HCT116 (cell line): ENCODE measurements at regions not wholly inside any gene's neighbourhood (a gene's known extent, or its start where the extent isn't known, plus 50 kb on each side); places are given as distances from the start of the nearest gene placed in this dataset.

Experiments used
- ATAC-seq: fragments of 200-7000 bp; cut with Tn5 transposase; 2 replicates; pipeline ENCODE4 v1.9.1; 2020; ENCODE audit warnings: mild to moderate bottlenecking, moderate library complexity
- BruUV-seq: library from RNA; stranded (reverse); fragments of 400-500 nt; replicated peaks from 2 replicates; lab custom pipeline; 2021; lab: Mats Ljungman, UMichigan
- CTCF ChIA-PET: fragments of 300-600 bp; sonication (Branson Sonifier 250); formaldehyde crosslinking; loops from one replicate; lab custom pipeline; 2021; ENCODE audit warnings: antibody characterized with exemption; lab: Charles Lee
- POLR2A ChIA-PET: fragments of 300-600, 350-600 bp; sonication (Branson Sonifier 250); formaldehyde crosslinking; loops from one replicate; lab custom pipeline; 2021; ENCODE audit warnings: antibody characterized with exemption; lab: Charles Lee
- RAD21 ChIA-PET, 2 experiments: fragments of 300-600 bp; sonication (Branson Sonifier 250); formaldehyde crosslinking; loops; one replicate each; lab custom pipeline; 2023; ENCODE audit warnings: low total read pairs in 2 of 2; ENCODE audit not compliant: uncharacterized antibody in 2 of 2, unreplicated experiment in 2 of 2, low non-redundant PET in 1 of 2; lab: Charles Lee
- DNase-seq: peaks from one replicate; pipeline ENCODE4 v3.0.0-alpha.2; 2010; ENCODE audit warnings: low read depth, low spot score
- H2AFZ ChIP-seq: fragments of 200-600 bp; shearing (Covaris generic), sonication (generic); 2 replicates; pipeline ENCODE4 v1.6.1; 2017; ENCODE audit warnings: low read depth, mixed run types, mixed read lengths, antibody characterized with exemption, low read length; ENCODE audit not compliant: poor library complexity, severe bottlenecking
- H3K27ac ChIP-seq: 2 replicates; pipeline ENCODE4 v1.5.1; 2012; ENCODE audit warnings: low read depth, low read length
- H3K27me3 ChIP-seq: fragments of 200-600 bp; sonication (generic); 2 replicates; pipeline ENCODE4 v1.6.1; 2016; ENCODE audit warnings: mixed run types, low read length, mixed read lengths; ENCODE audit not compliant: insufficient read depth
- H3K36me3 ChIP-seq, 2 experiments: fragments of 200-500 bp in 1 of 2; fragments of 200-600 bp in 1 of 2; sonication (Bioruptor generic) in 1 of 2; sonication (generic) in 1 of 2; 2 replicates each; pipeline versions ENCODE4 v1.5.1 to v1.6.1; 2014 to 2016; ENCODE audit warnings: low read length in 2 of 2, inconsistent platforms in 1 of 2, mixed read lengths in 1 of 2, mixed run types in 1 of 2; ENCODE audit not compliant: insufficient read depth in 2 of 2, control insufficient read depth in 1 of 2
- H3K4me1 ChIP-seq, 2 experiments: fragments of 200-600 bp in 1 of 2; sonication (generic) in 1 of 2; 2 replicates each; pipeline versions ENCODE4 v1.5.1 to v1.6.1; 2012 to 2017; ENCODE audit warnings: low read length in 2 of 2, inconsistent platforms in 1 of 2, mild to moderate bottlenecking in 1 of 2, mixed read lengths in 1 of 2, mixed run types in 1 of 2, moderate library complexity in 1 of 2; ENCODE audit not compliant: insufficient read depth in 2 of 2, control insufficient read depth in 1 of 2
- H3K4me2 ChIP-seq: fragments of 200-600 bp; sonication (generic); 2 replicates; pipeline ENCODE4 v1.6.1; 2017; ENCODE audit warnings: mixed run types, low read length, mixed read lengths
- H3K4me3 ChIP-seq, 2 experiments: fragments of 200-600 bp in 1 of 2; sonication (generic) in 1 of 2; replicated peaks in 1 of 2; 2 replicates each; pipeline ENCODE4 v1.5.1; 2011 to 2016; ENCODE audit warnings: low read length in 2 of 2, control low read depth in 1 of 2, low read depth in 1 of 2, mild to moderate bottlenecking in 1 of 2, mixed read lengths in 1 of 2, mixed run types in 1 of 2
- H3K79me2 ChIP-seq: fragments of 200-600 bp; sonication (generic); 2 replicates; pipeline ENCODE4 v1.6.1; 2017; ENCODE audit warnings: mild to moderate bottlenecking, mixed run types, low read length, moderate library complexity, mixed read lengths; ENCODE audit not compliant: insufficient read depth
- H3K9ac ChIP-seq: fragments of 200-600 bp; sonication (generic); 2 replicates; pipeline ENCODE4 v1.6.1; 2016; ENCODE audit warnings: low read length, mixed read lengths
- H3K9me2 ChIP-seq: fragments of 200-600 bp; sonication (generic), shearing (Covaris generic); 2 replicates; pipeline ENCODE4 v1.6.1; 2017; ENCODE audit warnings: mixed run types, mild to moderate bottlenecking, moderate library complexity; ENCODE audit not compliant: insufficient read depth
- H3K9me3 ChIP-seq, 2 experiments: fragments of 200-500 bp in 1 of 2; fragments of 200-600 bp in 1 of 2; sonication (Bioruptor generic) in 1 of 2; sonication (generic) in 1 of 2; 2 replicates each; pipeline ENCODE4 v1.6.1; 2014 to 2017; ENCODE audit warnings: low read length in 2 of 2, mixed read lengths in 2 of 2, inconsistent platforms in 1 of 2, low read depth in 1 of 2, mild to moderate bottlenecking in 1 of 2, mixed run types in 1 of 2, moderate library complexity in 1 of 2; ENCODE audit not compliant: control insufficient read depth in 1 of 2, insufficient read depth in 1 of 2
- H4K20me1 ChIP-seq: fragments of 200-600 bp; sonication (generic), shearing (Covaris generic); 2 replicates; pipeline ENCODE4 v1.6.1; 2017; ENCODE audit warnings: mixed run types, mild to moderate bottlenecking, moderate library complexity; ENCODE audit not compliant: insufficient read depth
- CEBPB ChIP-seq: IDR thresholded peaks from 2 replicates; pipeline ENCODE4 v1.6.1; 2012; ENCODE audit warnings: low read depth
- ELF1 ChIP-seq: IDR thresholded peaks from 2 replicates; pipeline ENCODE4 v1.6.1; 2012; ENCODE audit warnings: low read depth, borderline replicate concordance
- FOSL1 ChIP-seq: IDR thresholded peaks from 2 replicates; pipeline ENCODE4 v1.6.1; 2012; ENCODE audit warnings: low read depth
- JUND ChIP-seq: IDR thresholded peaks from 2 replicates; pipeline ENCODE4 v1.6.1; 2012
- POLR2A ChIP-seq: IDR thresholded peaks from 2 replicates; pipeline ENCODE4 v1.7.0; 2011; ENCODE audit warnings: borderline replicate concordance; ENCODE audit not compliant: insufficient read depth, insufficient read length; ENCODE audit errors: extremely low read depth
- RAD21 ChIP-seq: IDR thresholded peaks from 2 replicates; pipeline ENCODE4 v1.6.1; 2012; ENCODE audit warnings: low read depth, mild to moderate bottlenecking
- SP1 ChIP-seq: IDR thresholded peaks from 2 replicates; pipeline ENCODE4 v1.6.1; 2012; ENCODE audit warnings: low read depth
- YY1 ChIP-seq: IDR thresholded peaks from 2 replicates; pipeline ENCODE4 v1.6.1; 2011; ENCODE audit warnings: low read length, low read depth, moderate library complexity, mild to moderate bottlenecking; ENCODE audit not compliant: insufficient replicate concordance; ENCODE audit errors: extremely low read depth
- ZFX ChIP-seq: fragments of 450-650 bp; IDR thresholded peaks from 2 replicates; pipeline ENCODE4 v1.6.1; 2017
- ZNF274 ChIP-seq: fragments of 200-500 bp; sonication (Bioruptor generic); IDR thresholded peaks from 2 replicates; pipeline ENCODE4 v1.6.1; 2014; ENCODE audit warnings: mild to moderate bottlenecking, low read depth, low read length, inconsistent platforms
- intact Hi-C: fragments of 100-400 bp; cut with micrococcal nuclease; formaldehyde crosslinking; loops from 2 replicates; pipeline ENCODE4 v1.10.0; 2022
- TF ChIP-seq, protein P1 (sequence below), 3 experiments: fragments of 200-600 bp in 1 of 3; sonication (generic) in 1 of 3; IDR thresholded peaks in 2 of 3; conservative IDR thresholded peaks in 1 of 3; 2 replicates each; pipeline ENCODE4 v1.5.1; 2012 to 2017; ENCODE audit warnings: low read depth in 2 of 3, low read length in 2 of 3, antibody characterized with exemption in 1 of 3, borderline replicate concordance in 1 of 3, control low read depth in 1 of 3, mild to moderate bottlenecking in 1 of 3, mixed read lengths in 1 of 3, mixed run types in 1 of 3, moderate library complexity in 1 of 3; ENCODE audit not compliant: insufficient read depth in 1 of 3
- TF ChIP-seq, protein P2 (sequence below): IDR thresholded peaks from 2 replicates; pipeline ENCODE4 v1.6.1; 2011; ENCODE audit warnings: mild to moderate bottlenecking, low read length, moderate library complexity; ENCODE audit not compliant: insufficient replicate concordance; ENCODE audit errors: extremely low read depth
- TF ChIP-seq, protein P3 (sequence below): IDR thresholded peaks from 2 replicates; pipeline ENCODE4 v1.6.1; 2012
- TF ChIP-seq, protein P4 (sequence below): IDR thresholded peaks from 2 replicates; pipeline ENCODE4 v1.6.1; 2012; ENCODE audit warnings: low read depth
- TF ChIP-seq, protein P5 (sequence below): IDR thresholded peaks from 2 replicates; pipeline ENCODE4 v1.6.1; 2012

DNA sequence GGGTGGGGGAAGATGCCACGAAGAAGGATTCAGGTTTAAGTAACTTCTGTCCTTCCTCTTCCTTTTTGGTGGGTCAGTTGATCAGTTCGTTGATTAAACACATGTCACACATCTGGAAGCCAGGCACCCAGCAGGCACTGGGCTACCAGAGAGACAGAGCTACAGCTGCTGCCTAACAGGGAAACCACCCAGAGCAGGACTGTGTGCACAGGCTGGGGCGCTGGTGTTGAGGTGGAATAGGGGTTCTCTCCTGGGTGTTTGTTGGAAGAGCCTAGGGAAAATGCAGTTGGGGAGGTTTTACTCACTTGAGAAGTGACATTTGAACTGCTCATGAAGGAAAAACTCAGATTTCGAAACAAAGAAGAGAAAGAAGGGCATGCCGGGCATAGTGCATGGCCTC, 152.4 kb downstream of the IRX5 start (continued):
- TF ChIP-seq, protein P1, sequence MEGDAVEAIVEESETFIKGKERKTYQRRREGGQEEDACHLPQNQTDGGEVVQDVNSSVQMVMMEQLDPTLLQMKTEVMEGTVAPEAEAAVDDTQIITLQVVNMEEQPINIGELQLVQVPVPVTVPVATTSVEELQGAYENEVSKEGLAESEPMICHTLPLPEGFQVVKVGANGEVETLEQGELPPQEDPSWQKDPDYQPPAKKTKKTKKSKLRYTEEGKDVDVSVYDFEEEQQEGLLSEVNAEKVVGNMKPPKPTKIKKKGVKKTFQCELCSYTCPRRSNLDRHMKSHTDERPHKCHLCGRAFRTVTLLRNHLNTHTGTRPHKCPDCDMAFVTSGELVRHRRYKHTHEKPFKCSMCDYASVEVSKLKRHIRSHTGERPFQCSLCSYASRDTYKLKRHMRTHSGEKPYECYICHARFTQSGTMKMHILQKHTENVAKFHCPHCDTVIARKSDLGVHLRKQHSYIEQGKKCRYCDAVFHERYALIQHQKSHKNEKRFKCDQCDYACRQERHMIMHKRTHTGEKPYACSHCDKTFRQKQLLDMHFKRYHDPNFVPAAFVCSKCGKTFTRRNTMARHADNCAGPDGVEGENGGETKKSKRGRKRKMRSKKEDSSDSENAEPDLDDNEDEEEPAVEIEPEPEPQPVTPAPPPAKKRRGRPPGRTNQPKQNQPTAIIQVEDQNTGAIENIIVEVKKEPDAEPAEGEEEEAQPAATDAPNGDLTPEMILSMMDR (IDR thresholded peaks at IDR 0.05 in 2 of 3, conservative IDR thresholded peaks at IDR 0.05 in 1 of 3; ENCODE audit: borderline replicate concordance in 1 of 3, insufficient read depth in 1 of 3, low read depth in 2 of 3, low read length in 2 of 3), result no peak
- TF ChIP-seq, protein P2, sequence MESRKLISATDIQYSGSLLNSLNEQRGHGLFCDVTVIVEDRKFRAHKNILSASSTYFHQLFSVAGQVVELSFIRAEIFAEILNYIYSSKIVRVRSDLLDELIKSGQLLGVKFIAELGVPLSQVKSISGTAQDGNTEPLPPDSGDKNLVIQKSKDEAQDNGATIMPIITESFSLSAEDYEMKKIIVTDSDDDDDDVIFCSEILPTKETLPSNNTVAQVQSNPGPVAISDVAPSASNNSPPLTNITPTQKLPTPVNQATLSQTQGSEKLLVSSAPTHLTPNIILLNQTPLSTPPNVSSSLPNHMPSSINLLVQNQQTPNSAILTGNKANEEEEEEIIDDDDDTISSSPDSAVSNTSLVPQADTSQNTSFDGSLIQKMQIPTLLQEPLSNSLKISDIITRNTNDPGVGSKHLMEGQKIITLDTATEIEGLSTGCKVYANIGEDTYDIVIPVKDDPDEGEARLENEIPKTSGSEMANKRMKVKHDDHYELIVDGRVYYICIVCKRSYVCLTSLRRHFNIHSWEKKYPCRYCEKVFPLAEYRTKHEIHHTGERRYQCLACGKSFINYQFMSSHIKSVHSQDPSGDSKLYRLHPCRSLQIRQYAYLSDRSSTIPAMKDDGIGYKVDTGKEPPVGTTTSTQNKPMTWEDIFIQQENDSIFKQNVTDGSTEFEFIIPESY, result no peak

DNA sequence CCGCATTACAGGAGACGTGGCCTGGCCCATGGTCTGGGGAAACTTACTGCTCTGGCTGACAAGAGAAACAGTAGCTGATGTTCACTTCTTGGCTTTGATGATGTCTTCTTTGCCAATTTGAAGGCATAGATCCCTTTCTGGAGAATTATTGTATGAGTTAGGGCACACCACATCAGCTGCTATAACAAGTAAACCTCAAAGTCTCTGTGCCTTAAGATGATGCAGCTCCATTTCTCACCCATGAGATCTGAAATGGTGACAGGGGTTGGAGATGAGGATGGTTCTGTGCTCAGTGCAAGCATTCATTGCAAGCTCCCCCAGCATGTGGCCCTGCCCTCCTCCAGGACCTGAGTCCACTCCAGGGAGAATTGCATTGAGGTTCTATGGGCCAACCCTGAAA, 157.4 kb downstream of the IRX5 start:
- ATAC-seq (no peak), DNase-seq (no peak)
- H3K27ac ChIP-seq, result no peak overlapping the region
- ChIA-PET RAD21 (no interaction called here), POLR2A (no interaction called here), CTCF (no interaction called here)
- no peak overlapping the region for H3K4me2 ChIP-seq
- H4K20me1 ChIP-seq, result no peaks in the 10 kb centered on the region
- H3K36me3 ChIP-seq, result no peaks in the 10 kb centered on the region
- H3K9me2 ChIP-seq, result no peaks in the 10 kb centered on the region
- H3K9me3 ChIP-seq, result no peaks in the 10 kb centered on the region; a peak in 1 of 4 replicates
- H3K9ac ChIP-seq, result no peak overlapping the region
- no peaks in the 10 kb centered on the region for H3K79me2 ChIP-seq
- no peaks in the 10 kb centered on the region; the same call in 1 of the 2 replicates for H3K27me3 ChIP-seq
- TF ChIP-seq JUND (no peak), RAD21 (no peak), SP1 (no peak), FOSL1 (no peak), POLR2A (no peak), CEBPB (no peak), ELF1 (no peak), ZNF274 (no peak), YY1 (no peak), ZFX (no peak)
- TF ChIP-seq, protein P3, sequence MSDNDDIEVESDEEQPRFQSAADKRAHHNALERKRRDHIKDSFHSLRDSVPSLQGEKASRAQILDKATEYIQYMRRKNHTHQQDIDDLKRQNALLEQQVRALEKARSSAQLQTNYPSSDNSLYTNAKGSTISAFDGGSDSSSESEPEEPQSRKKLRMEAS, result no peak
- TF ChIP-seq, protein P2, result no peak
- TF ChIP-seq, protein P4, sequence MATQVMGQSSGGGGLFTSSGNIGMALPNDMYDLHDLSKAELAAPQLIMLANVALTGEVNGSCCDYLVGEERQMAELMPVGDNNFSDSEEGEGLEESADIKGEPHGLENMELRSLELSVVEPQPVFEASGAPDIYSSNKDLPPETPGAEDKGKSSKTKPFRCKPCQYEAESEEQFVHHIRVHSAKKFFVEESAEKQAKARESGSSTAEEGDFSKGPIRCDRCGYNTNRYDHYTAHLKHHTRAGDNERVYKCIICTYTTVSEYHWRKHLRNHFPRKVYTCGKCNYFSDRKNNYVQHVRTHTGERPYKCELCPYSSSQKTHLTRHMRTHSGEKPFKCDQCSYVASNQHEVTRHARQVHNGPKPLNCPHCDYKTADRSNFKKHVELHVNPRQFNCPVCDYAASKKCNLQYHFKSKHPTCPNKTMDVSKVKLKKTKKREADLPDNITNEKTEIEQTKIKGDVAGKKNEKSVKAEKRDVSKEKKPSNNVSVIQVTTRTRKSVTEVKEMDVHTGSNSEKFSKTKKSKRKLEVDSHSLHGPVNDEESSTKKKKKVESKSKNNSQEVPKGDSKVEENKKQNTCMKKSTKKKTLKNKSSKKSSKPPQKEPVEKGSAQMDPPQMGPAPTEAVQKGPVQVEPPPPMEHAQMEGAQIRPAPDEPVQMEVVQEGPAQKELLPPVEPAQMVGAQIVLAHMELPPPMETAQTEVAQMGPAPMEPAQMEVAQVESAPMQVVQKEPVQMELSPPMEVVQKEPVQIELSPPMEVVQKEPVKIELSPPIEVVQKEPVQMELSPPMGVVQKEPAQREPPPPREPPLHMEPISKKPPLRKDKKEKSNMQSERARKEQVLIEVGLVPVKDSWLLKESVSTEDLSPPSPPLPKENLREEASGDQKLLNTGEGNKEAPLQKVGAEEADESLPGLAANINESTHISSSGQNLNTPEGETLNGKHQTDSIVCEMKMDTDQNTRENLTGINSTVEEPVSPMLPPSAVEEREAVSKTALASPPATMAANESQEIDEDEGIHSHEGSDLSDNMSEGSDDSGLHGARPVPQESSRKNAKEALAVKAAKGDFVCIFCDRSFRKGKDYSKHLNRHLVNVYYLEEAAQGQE, result no peak
- TF ChIP-seq, protein P5, sequence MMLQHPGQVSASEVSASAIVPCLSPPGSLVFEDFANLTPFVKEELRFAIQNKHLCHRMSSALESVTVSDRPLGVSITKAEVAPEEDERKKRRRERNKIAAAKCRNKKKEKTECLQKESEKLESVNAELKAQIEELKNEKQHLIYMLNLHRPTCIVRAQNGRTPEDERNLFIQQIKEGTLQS, result no peak
- intact Hi-C loops, result no loop called here
- H3K4me3 ChIP-seq, result no peak overlapping the region
- H3K4me1 ChIP-seq, result no peaks in the 10 kb centered on the region
- H2AFZ ChIP-seq, result no peak overlapping the region
- no TSS peak for BruUV-seq
